Posterior cingulate gyrus (tissue), 11 donors: ENCODE measurements at regions not wholly inside any gene's neighbourhood (a gene's known extent, or its start where the extent isn't known, plus 50 kb on each side); places are given as distances from the start of the nearest gene placed in this dataset.
A peak's percentile ranks its signal among the peaks of the same experiment; 100 is the strongest.
"Not testable (repeated sequence)": the region's sequence is repeated elsewhere in the genome, so short reads cannot be mapped to it uniquely, and the experiment has no call there.

Experiments
- DNase-seq, 10 donors: peaks; one replicate each; pipeline versions ENCODE4 v3.0.0 to v3.0.0-alpha.2; 2020 to 2021; ENCODE audit warnings: mixed read lengths in 3 of 10
- intact Hi-C: fragments of 100-400 bp; cut with DNase I; formaldehyde crosslinking; loops from one replicate; pipeline ENCODE4 v1.15.1; 2023

GRCh38 chr14:43640718-43641267 lies 866.3 kb downstream of the FSCB start:
- intact Hi-C loops: no loop called here
- no peak for DNase-seq

DNA sequence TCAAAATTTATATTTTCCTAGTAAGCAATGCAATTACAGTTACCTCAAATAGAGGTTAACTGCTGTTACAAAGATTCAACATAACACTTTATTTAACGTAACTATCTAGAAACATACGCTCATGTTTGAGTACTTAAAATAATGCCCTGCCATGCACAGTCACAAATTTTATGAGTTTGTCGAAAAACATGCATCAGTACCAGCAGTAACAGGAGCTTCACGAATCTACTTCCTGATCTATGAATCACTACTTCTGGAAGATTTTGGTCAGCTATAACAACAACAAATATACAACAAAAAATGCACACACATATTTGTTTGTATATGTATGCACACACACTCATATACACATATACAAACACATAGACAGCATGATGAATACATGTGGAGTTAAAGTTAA lies 881.8 kb downstream of the FSCB start:
- no peak for DNase-seq
- intact Hi-C loops: no loop called here

DNA sequence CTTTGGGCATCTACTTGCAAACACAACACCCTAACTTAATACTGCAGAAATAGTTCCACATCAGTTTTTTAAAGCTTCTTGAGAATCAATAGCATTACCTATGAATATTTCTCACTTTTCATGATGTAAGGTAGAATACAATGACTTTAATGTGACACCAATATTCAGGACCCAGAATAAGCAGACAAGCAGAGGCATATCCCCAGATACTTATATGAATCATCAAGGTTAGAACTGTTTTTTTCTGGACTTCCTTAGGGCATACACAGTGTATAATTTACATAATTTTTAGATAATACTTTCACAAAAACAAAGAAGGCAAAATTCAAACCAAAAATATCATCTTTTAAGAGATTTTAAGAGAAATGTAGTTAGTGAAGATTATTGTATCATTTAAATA lies 885.8 kb downstream of the FSCB start:
- intact Hi-C loops: no loop called here
- no peak for DNase-seq

DNA sequence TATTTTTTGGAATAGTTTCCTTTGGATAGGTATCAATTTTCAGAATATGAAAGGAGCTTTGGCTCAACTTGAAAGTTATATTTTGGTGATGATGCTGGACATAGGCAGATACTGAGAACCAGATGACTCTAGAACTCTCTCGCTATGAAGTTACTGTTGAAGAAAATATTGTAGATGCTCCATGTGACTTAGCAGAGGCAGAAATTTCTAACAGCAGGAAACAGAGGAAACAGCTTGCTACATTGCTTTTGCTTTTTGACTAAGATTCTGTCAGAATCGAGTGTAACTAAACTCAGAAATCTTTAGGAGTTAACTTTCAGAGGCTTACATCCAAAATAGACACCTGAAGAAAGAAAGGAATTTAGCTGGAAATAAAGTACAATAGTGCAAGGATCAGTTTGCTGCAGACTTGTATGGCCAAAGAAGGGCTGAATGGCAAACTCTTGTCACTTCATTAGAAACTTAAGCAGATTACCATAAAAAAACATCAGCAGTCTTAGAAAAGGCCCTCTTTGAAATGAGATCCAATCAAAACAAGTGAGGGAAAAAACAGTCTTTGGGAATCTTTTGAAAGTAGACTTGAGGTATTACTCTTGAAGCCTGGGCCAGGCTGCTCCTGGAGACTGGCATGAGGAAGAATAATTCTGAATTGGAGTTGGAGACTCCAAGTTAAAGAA lies 911.8 kb downstream of the FSCB start:
- intact Hi-C loops: no loop called here
- no peak for DNase-seq

GRCh38 chr14:43591776-43592175 lies 915.3 kb downstream of the FSCB start:
- DNase-seq: peak in 1 of 10 donors; percentile 36
- intact Hi-C loops: no loop called here

DNA sequence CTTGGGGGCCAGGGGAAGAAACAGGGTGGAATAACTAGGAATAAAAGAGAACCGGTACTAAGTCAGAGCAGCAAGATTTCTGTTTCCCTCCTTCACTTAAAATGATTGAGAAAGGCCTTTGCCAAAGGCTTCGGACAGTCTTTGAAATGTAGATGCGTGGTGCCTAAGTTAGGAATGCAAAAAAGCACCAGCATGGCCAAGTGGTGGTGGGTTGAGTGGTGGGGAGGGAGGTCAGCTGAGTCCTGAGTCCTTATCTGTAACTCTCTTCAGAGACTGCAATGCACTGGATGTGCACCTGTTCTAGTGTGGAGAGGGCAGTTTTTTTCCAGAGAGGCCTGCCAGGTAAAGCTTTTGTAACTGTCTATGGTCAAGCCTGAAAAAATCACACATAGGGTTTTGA lies 919.9 kb downstream of the FSCB start:
- no peak for DNase-seq
- intact Hi-C loops: no loop called here

DNA sequence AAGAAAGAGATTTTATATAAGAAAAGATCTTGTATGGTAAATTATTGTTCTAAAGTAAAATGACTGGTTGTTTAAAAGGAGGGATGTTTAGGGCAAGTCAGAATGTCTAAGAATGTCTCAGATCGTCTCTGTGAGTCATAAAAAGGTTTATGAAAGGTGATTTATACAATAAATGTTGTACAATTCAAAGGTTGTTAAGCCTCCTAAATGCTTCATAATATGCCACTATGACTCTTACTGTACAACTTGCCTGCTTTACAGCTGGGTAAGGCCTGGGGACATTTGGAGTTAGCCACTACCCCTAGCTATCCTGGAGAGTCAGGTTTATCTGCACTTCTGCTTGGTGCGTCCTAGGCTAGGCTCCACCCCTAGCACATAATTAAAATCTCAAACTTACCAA lies 927.4 kb downstream of the FSCB start:
- DNase-seq: no peak
- intact Hi-C loops: no loop called here

DNA sequence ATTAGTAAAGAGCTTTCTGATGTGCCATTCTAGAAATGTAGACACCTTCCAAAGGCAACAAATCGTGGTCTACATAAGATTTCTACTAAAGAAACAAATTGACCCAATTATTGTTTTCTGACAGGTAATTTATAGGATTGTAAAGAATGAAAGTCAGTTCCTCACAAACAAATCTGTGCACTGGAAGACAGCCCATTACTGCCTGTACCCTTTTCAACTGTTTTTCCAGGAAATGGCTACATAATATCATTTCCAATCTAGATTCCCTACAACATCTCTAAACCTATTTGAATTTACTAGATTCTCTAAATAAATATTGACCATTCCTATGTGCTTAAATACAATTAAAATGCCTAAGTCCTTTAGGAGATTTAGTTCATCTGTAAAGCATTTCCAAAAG lies 939.1 kb downstream of the FSCB start:
- no peak for DNase-seq
- intact Hi-C loops: no loop called here

DNA sequence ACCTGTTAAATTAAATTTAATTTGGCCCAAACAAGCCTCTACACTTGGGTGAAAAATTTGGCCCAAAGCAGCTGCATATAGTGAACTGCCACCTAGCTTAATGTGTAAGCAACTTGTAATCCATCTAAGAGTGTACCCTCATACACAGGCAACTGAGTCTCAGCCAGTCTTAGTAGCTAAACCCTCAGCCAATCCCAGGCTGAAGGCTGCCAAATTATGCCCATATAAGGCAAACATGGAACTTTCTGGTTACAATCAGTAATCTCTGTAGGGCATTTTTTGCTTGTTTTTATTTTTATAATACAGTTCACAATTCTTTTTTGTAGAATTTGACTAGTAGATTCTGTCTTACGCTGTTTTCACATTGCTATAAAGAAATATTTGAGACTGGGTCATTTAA lies 958.7 kb downstream of the FSCB start:
- no peak for DNase-seq
- intact Hi-C loops: no loop called here

DNA sequence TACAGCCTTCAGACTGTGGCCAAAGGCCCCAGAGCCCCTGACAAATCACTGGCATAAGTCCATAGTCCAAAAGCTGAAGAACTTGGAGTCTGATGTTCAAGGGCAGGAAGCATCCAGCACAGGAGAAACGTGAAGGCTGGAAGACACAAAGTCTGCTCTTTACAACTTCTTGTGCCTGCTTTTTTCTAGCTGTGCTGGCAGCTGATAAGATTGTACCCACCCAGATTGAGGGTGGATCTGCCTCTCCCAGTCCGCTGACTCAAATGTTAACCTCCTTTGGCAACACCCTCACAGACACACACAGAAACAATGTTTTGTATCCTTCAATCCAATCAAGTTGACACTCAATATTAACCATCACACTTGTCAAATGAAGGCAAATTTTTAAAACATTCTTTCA lies 959.5 kb downstream of the FSCB start:
- DNase-seq, intact Hi-C loops: not testable (repeated sequence)

- DNase-seq: peak in 1 of 10 donors; percentile 84
- intact Hi-C loops: no loop called here
These were observed 965.7 kb downstream of the FSCB start for GRCh38 chr14:43541356-43541755.

- intact Hi-C loops: no loop called here
- DNase-seq: peak in 1 of 10 donors; percentile 73
These were observed 966.1 kb downstream of the FSCB start for GRCh38 chr14:43540948-43541347.

DNA sequence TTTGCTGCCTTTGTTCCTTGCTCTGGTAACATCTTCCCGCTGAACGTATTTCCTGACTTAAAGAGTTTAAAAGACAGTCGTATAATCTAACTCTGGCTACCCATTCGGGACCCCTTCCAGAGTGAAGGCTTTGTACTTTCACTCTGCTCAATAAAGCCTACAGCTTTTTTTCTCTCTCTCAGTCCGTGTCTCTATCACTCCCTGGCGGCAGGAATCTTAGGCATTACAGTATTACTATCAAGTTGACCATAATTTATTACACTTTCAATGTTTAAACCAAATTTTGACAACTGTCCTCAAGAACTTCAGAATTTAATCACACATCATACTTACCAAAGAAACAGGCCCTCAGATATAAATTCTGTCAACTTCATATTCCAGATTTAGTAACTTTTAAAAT lies 967.9 kb downstream of the FSCB start:
- DNase-seq: no peak
- intact Hi-C loops: no loop called here

DNA sequence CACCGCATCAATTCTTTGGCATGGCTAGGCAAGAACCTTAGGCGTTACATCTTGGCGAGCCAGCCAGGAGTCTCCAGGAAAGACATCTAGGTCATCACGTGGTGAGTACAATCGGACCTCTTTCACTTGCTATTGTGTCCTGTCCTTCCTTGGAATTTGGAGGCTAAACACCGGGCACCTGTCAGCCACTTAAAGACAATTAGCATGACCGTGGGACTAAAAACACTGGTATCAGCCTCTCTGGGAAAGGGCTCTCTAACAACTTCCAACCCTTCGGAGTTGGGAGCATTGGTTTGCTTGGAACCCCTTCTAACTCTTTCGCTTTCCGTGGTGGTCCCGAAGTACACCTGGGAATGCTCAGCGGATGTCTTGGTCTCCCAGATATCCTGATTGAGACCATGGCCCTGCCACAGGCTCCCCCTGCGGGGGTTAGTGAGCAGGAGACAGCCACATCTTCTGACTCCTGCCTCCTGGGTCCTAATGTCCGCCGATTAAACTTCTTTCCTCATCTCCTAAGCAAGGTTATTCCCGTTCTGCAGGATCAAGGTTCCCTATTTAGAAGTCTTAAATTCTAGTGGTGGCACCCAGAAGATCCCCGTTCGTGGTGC lies 971.7 kb downstream of the FSCB start:
- peak in 1 of 10 donors; percentile 38 for DNase-seq
- intact Hi-C loops: no loop called here

DNA sequence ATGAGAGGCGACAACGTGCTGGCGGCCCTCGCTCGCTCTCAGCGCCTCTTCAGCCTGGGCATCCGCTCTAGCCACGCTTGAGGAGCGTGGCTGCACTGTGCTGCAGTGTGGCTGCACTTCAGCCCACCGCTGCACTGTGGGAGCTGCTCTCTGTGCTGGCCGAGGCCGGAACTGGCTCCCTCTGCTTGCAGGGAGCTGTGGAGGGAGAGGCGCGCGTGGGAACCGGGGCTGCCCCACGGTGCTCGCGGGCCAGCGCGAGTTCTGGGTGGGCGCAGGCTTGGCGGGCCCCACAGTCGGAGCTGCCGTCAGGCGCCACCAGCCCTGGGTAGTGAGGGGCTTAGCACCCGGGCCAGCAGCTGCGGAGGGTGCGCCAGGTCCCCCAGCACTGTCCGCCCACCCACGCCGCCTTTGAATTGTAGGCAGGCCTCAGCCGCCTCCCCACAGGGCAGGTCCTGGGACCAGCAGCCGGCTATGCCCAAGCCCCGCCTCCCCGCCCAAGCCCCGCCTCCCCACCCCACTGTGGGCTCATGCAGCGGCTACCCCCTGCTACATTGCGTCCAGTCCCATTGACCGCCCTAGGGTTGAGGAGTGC lies 974.2 kb downstream of the FSCB start:
- peak in 2 of 10 donors; percentile 67 to 68 for DNase-seq
- intact Hi-C loops: no loop called here

GRCh38 chr14:43528321-43528720 lies 978.8 kb downstream of the FSCB start:
- DNase-seq: no peak
- intact Hi-C loops: no loop called here

DNA sequence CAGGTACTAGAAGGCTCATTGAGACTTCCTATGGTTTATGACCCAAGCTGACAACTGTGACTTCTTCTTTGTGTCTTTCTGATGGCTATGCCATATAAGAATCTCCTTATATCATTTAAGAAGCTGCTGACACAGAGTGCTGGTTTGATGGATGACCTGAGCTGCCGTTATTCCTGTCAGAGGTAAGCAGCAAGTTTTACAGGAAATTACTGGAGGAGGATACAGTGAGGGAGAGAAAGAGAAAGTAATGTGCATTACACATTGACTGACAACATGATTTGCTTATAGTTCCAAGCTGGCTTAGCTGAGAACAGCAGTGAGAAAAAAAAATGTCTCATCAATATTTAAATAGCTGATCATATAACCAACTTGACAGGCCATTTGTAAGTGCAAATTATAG lies 981.4 kb downstream of the FSCB start:
- DNase-seq: no peak
- intact Hi-C loops: no loop called here

DNA sequence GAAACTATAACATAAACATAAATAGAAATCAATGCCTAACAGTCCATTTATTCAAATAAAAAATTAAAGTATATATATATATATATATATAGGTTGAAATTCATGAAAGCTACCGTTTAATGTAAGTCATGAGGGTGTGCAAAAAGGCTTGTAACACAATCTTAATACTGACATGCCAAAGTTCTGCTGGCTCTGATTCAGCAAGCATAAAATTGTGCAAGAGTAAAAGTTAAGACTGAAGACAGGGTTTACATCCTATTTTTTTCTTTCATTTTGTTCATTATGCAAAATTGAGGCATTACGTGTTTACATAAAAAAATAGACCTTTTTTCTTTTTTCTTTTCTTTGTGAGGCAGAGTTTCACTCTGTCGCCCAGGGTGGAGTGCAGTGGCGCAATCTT lies 984.2 kb downstream of the FSCB start:
- intact Hi-C loops: no loop called here
- DNase-seq: no peak

DNA sequence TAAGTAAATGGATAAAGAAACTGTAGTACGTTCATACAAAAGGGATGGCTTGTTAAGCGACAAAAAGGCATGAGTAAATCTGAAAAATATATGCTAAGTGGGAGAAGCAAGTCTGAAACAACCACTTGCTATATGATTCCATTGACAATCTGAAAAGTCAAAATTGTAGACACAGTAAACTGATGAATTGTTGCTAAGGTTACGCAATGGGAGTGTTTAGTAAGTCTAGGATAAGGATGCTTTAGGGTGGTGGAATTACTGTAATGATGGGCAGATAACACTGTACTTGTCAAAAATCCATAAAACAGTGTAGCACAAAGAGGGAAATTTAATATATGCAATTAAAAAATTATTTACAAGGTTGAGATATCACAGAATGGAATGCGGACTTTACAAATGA lies 984.9 kb downstream of the FSCB start:
- intact Hi-C loops: no loop called here
- DNase-seq: no peak

- intact Hi-C loops: no loop called here
- no peak for DNase-seq
These were observed 1003.6 kb downstream of the FSCB start for GRCh38 chr14:43503508-43503907.

DNA sequence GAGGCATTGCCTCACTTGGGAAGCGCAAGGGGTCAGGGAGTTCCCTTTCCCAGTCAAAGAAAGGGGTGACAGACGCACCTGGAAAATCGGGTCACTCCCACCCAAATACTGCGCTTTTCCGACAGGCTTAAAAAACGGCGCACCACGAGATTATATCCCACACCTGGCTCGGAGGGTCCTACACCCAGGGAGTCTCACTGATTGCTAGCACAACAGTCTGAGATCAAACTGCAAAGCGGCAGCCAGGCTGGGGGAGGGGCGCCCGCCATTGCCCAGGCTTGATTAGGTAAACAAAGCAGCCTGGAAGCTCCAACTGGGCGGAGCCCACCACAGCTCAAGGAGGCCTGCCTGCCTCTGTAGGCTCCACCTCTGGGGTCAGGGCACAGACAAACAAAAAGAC lies 1014.7 kb downstream of the FSCB start:
- intact Hi-C loops, DNase-seq: not testable (repeated sequence)

DNA sequence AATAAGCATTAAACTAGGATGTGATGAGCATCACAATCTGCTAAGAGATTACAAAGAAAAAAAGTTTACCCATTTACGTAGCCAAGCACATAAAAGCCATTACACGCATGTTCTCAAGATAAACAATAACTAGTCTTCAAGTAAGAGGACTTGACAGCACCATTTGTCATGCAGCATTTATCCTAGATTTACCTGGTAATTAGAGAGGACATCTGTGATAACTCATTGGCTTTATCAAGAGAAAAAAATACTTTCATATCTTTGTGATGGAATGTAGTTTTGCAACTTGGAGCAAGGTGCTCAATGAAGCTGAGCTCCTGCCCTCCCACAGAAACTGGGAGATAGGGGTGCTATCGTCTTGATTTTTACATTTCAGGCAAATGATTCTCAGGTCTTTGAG lies 1023.7 kb downstream of the FSCB start:
- DNase-seq: no peak

More for the DNA sequence above, 1023.7 kb downstream of the FSCB start:
- intact Hi-C loops: no loop called here
